AG09309 (cell line): ENCODE measurements at regions not wholly inside any gene's neighbourhood (a gene's known extent, or its start where the extent isn't known, plus 50 kb on each side); places are given as distances from the start of the nearest gene placed in this dataset.

ENCODE experiments used
- DNase-seq: peaks from one replicate; pipeline ENCODE4 v3.0.0-alpha.2; 2010; ENCODE audit warnings: low read depth
- H3K4me3 ChIP-seq: 2 replicates; pipeline ENCODE4 v1.5.1; 2011; ENCODE audit warnings: mild to moderate bottlenecking, low read depth, low read length, moderate library complexity; ENCODE audit not compliant: control insufficient read depth
- CTCF ChIP-seq: IDR thresholded peaks from 2 replicates; pipeline ENCODE4 v1.5.1; 2011; ENCODE audit warnings: mild to moderate bottlenecking, low read depth, low read length, inconsistent platforms; ENCODE audit not compliant: insufficient read depth, control insufficient read depth; ENCODE audit errors: missing control alignments

- TF ChIP-seq CTCF, result no peak
- DNase-seq, result no peak
- no peak overlapping the region for H3K4me3 ChIP-seq
Observed at GRCh38 chr13:85303630-85304029, 495.6 kb downstream of the SLITRK6 start.

GRCh38 chr13:85298387-85298924 is 500.8 kb downstream of the SLITRK6 start:
- TF ChIP-seq CTCF, result no peak
- DNase-seq, result no peak
- no peak overlapping the region for H3K4me3 ChIP-seq

- no peak for TF ChIP-seq CTCF
- no peak overlapping the region for H3K4me3 ChIP-seq
- no peak for DNase-seq
Observed at GRCh38 chr13:85288698-85289097, 510.5 kb downstream of the SLITRK6 start.

- DNase-seq, result no peak
- no peak overlapping the region for H3K4me3 ChIP-seq
- no peak for TF ChIP-seq CTCF
Observed at GRCh38 chr13:85287528-85287927, 511.7 kb downstream of the SLITRK6 start.

GRCh38 chr13:85286081-85286480 is 513.1 kb downstream of the SLITRK6 start:
- no peak overlapping the region for H3K4me3 ChIP-seq
- TF ChIP-seq CTCF, result no peak
- no peak for DNase-seq

- DNase-seq, result no peak
- no peak overlapping the region for H3K4me3 ChIP-seq
- TF ChIP-seq CTCF, result no peak
Observed at GRCh38 chr13:85284349-85284748, 514.9 kb downstream of the SLITRK6 start.

GRCh38 chr13:85283408-85283807 is 515.8 kb downstream of the SLITRK6 start:
- H3K4me3 ChIP-seq, result no peak overlapping the region
- DNase-seq, result no peak
- no peak for TF ChIP-seq CTCF
